Vagina (tissue), 2 donors: ENCODE measurements at regions not wholly inside any gene's neighbourhood (a gene's known extent, or its start where the extent isn't known, plus 50 kb on each side); places are given as distances from the start of the nearest gene placed in this dataset.

ENCODE experiments used
- CTCF ChIP-seq, 3 experiments: fragments of 450-650 bp in 2 of 3; fragments of 200-600 bp in 1 of 3; sonication (generic) in 1 of 3; IDR thresholded peaks; one replicate each; pipeline ENCODE4 v1.5.1; 2017 to 2019; ENCODE audit warnings: antibody characterized with exemption in 3 of 3, mild to moderate bottlenecking in 2 of 3, moderate library complexity in 2 of 3
- POLR2A ChIP-seq, 2 donors: fragments of 450-650 bp; IDR thresholded peaks; one replicate each; pipeline ENCODE4 v1.6.1; 2017; ENCODE audit warnings: antibody characterized with exemption in 2 of 2, mild to moderate bottlenecking in 2 of 2, moderate library complexity in 2 of 2

GRCh38 chr5:68435611-68436010 lies 220.1 kb downstream of the PIK3R1 start:
- TF ChIP-seq POLR2A (IDR thresholded peaks at IDR 0.05): no peak
- TF ChIP-seq CTCF (IDR thresholded peaks at IDR 0.05): no peak
